ENCODE measurements at regions not wholly inside any gene's neighbourhood (a gene's known extent, or its start where the extent isn't known, plus 50 kb on each side); places are given as distances from the start of the nearest gene placed in this dataset.
"Not testable (repeated sequence)": the region's sequence is repeated elsewhere in the genome, so short reads cannot be mapped to it uniquely, and the experiment has no call there.

DNA sequence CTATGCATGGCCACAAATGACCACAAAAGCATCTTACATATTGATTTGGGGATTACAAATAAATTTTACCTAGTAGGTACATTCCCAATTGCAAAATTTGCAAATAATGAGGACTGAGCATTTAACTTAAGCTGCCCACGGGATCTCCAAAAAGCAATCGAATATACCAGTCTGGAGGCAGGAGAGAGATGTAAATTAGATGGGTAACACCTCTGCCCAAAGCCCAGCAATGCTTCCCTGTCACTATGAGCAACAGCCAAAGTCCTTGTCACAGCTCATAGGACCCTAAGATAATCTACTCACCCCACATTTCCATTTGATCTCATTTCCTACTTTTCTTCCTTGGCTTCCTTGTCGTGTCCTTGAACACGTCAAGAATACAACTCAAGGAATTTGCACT is 172.2 kb downstream of the SUCLG1 start:
- DNase-seq, result no peak

DNA sequence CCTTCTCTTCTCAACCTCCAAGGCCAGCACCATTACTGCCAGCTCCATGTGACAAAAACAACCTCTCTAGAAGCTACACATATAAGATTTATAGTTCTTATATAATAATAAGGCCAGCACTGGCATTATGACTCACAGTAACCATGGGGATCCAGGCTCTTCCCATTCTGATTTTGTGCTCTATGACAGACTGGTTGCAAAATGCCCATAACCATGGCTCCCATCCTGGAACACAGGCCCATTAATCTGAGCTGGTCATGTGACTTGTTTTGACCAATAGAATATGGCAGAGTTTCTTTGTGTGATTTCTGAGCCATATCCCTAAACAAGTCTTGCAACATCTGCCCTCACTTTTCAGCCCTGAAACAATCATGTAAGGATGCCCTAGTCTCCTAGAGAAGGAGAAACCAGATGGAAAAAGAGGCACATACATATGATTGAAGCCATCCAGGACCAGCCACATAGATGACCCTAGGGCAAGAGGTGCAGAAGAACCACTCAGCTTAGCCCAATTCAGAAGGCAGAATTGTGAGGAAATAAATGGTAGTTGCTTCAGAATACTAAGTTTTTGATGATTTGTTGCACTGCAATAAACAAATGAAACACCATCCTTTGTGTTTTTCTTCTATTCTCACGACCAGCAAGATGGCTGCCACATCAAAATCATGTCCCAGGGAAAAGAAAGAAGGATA is 173.9 kb downstream of the SUCLG1 start:
- DNase-seq, result no peak

DNA sequence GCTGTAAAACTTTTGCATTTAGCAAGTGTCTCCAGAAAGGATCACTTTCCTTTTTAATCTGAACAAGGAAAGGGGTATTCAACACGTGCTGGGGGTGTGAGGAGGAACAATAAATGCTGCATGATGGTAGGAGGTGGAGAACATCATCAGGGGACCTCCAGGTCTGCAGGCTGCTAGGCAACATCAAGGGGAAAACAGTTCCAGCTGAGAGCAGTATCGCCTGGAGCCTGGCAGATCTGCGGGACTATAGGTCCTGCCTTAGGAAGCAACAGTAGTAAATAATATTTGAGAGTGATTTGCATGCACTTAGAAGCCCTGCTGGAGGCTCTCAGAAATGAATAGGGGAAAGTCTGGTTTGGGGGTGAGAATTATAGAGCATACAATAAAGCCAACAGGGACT is 175.6 kb downstream of the SUCLG1 start:
- DNase-seq, result no peak

GRCh38 chr2:84281510-84281909 is 177.6 kb downstream of the SUCLG1 start:
- DNase-seq, result no peak

DNA sequence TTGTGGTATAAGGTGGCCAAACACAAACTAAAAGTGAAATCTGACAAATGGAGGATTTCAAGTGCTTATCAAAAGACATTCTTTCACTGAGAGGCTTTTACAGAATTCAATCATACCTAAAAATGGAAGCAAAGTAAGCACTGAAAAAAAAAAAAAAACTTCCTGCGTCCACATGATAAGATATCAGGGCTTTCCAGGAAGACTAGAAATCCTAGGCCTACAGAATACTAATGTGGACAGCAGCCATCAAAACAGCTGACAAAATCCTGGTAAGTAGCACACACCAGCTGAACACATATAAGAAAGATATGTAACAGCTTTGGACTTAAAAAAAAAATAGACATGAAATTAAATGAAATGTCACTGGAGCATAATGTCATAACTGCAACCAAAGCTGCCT is 178.2 kb downstream of the SUCLG1 start:
- DNase-seq, result no peak

DNA sequence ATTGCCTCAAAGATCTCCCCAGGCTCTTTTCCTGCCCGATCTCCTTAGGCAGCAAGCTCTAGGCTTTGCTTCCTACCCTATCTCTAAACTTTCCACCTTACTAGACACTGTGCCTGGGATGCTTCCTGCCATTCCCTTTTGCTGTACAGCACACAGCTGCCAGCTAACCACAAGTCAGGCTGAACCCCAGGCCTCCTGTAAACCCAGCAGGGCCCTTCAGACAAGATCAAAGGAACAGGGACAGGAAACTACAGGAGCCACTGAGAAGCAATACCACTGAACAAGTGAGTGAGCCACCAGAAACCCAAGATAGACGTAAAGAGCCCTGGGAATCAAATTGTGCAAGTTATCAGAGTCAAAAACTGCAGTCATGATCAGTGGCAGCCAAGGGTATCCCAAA is 180.7 kb downstream of the SUCLG1 start:
- DNase-seq, result no peak

GRCh38 chr2:84276590-84277255 is 182.4 kb downstream of the SUCLG1 start:
- DNase-seq, result no peak

GRCh38 chr2:84273406-84273805 is 185.7 kb downstream of the SUCLG1 start:
- DNase-seq, result no peak

GRCh38 chr2:84271977-84272376 is 187.1 kb downstream of the SUCLG1 start:
- DNase-seq, result no peak

DNA sequence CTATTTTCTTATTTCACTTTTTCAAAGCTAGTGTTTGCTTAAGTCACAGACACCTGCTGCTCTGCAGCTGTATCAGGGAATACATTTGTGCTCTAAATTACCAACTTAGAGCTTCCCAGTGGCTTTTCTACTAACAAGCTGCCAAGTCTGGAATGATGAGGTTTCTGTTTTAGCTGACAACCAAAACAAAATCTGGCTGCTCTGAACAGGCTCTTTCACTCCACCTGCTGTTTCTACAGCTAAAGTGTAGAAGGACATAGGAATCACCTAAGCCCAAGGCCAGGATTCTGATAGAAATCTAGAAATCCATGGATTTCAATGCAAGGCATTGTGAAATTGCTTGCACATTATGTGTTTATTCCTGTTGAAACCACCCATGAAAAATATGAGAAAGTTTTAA is 201.2 kb downstream of the SUCLG1 start:
- no peak for DNase-seq

- DNase-seq, result no peak
These were observed 207.3 kb downstream of the SUCLG1 start for GRCh38 chr2:84251651-84252302.

DNA sequence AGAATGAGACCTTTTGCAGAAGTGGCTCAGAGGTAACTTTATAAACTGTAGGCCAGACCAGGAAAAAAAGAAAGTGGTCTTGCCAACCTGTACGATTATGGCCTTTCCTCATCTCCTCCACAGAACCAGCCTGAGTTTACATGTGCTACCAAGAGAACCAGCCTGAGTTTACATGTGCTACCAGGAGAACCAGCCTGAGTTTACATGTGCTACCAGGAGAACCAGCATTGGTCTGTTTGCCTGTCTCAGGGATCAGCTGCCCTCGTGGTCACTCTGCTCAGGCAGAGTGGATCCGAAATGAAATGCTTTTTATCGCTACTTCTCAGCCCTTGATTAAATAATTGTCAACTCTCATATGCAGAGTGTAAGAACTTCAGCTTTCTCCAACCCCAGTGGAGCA is 209.9 kb downstream of the SUCLG1 start:
- DNase-seq, result no peak

GRCh38 chr2:84247532-84247931 is 211.5 kb downstream of the SUCLG1 start:
- no peak for DNase-seq

- DNase-seq, result no peak
These were observed 215.0 kb downstream of the SUCLG1 start for GRCh38 chr2:84243788-84244733.

DNA sequence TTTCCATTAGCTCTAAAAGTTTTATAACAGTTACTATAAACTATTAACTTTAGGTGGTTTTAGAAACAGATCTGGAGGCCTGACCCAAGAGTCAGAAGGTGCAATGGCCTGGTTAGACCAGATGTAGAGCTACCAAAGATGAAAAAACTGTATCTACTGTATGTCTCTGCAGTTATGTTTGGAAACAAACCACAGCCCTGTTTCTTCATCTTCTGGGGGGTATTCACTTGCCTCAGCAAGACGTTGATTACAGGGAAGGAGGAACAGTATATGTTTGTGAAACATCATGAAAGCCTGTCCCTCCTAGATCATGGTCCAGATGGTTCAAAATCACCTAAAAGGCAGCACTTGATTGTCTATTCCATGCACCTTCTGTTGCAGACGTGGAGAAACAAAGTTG is 220.2 kb downstream of the SUCLG1 start:
- no peak for DNase-seq

DNA sequence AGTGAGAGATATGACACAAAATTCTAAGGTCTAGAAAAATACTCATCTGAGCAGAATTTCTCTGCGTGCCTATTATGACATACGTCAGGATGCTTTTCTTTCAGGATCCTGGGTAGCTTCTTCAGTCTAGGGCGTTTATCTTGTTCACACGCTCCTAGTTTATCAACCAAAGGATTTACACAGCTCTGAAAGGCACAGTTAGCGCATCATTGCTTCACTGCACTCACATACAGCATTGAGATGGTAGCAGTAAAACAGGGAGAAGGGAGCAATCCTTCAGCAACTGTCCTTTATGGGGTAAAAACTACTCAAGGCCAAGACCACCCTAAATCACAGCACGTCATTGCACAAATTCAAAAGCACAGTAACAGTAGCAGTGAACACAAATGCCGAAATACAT is 222.8 kb downstream of the SUCLG1 start:
- DNase-seq, result no peak

DNA sequence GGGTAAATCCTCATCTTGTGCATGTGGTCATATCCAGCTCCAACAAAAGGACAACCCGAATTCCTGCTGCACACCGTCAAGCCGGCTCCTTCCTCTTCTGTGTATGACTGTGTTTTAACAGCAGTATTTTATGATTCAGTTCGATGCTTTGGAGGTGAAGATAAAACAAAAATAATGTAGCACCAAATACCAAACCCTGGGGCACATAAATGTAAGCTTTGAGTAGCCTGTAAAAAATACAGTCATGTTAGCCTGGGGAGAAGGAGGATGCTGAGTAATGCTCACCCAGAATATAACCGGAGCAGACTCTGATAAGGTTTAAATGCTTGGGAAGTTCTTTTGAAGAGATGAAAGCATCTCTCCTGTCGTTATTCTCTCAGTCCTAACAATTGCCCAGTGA is 225.0 kb downstream of the SUCLG1 start:
- no peak for DNase-seq

- no peak for DNase-seq
These were observed 227.6 kb downstream of the SUCLG1 start for GRCh38 chr2:84231478-84231877.

- DNase-seq, result no peak
These were observed 235.0 kb downstream of the SUCLG1 start for GRCh38 chr2:84224121-84224520.

GRCh38 chr2:84223191-84223590 is 235.9 kb downstream of the SUCLG1 start:
- DNase-seq, result no peak

- DNase-seq, result not testable (repeated sequence)
These were observed 238.0 kb downstream of the SUCLG1 start for GRCh38 chr2:84221102-84221501.

DNA sequence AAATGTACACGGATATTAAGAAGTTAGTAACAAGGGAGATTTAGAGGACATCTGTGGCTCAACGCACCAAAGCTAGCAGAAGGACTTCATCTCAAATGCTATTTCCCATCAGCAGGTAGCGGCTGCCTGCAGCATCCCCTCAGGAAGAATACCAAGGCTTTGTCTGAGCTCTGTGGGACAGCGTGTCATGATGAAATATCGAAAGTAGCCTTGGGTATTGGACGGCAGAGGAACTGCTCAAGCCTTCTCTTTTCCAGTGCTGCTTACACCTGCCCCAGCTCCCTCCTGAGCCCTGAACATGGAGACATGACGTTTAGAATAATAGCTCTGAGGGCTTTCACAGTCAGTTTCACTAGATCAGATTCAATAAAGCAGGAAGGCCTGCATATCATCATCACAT is 241.6 kb downstream of the SUCLG1 start:
- no peak for DNase-seq

DNA sequence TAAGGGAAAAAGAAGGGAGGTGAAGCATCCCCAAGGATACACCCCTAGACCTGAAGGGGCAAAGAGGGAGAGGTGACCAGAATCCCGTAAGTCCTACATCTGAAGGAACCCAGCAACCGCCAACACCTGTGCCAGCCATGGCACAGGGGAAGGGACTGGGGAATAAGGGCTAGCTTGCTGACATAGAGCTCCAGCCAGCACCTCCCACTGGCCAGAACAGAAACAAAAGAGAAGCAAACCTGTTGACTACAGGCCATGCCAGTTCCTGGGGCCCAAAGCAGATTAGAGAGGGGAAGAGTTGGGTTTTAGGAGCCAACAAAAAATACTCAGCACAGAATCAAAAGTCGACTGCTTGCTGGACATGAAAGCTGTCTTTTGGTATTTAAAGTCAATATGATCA is 244.6 kb downstream of the SUCLG1 start:
- DNase-seq, result no peak

All from DMS79 treated with DMSO at 0.1 percent for 48 hours (cell line).